CD4-positive, alpha-beta T cell (primary cell): ENCODE measurements at regions not wholly inside any gene's neighbourhood (a gene's known extent, or its start where the extent isn't known, plus 50 kb on each side); places are given as distances from the start of the nearest gene placed in this dataset.
"Not testable (repeated sequence)": the region's sequence is repeated elsewhere in the genome, so short reads cannot be mapped to it uniquely, and the experiment has no call there.

Source experiments
- ATAC-seq: fragments of 200-7000 bp; cut with Tn5 transposase; one replicate; pipeline ENCODE4 v1.10.0; 2022; ENCODE audit warnings: mild to moderate bottlenecking; ENCODE audit not compliant: poor library complexity
- CTCF ChIA-PET: fragments of 350-600 bp; sonication (Branson Sonifier 250); formaldehyde crosslinking; loops from one replicate; lab custom pipeline; 2021; ENCODE audit warnings: antibody characterized with exemption, inconsistent platforms; lab: Charles Lee
- POLR2A ChIA-PET: fragments of 350-600 bp; sonication (Branson Sonifier 250); formaldehyde crosslinking; loops from one replicate; lab custom pipeline; 2021; ENCODE audit warnings: antibody characterized with exemption, inconsistent platforms; lab: Charles Lee
- DNase-seq, 14 experiments: peaks; one replicate each; pipeline ENCODE4 v3.0.0-alpha.2; 2013 to 2020; ENCODE audit warnings: mixed read lengths in 2 of 14
- H3K27ac ChIP-seq, 2 donors: one replicate each; pipeline versions ENCODE4 v1.5.1 to v1.7.0; 2013; ENCODE audit warnings: low read length in 2 of 2, low read depth in 1 of 2, mild to moderate bottlenecking in 1 of 2
- H3K27me3 ChIP-seq, 2 experiments: 1 replicate in 1 of 2; 2 replicates in 1 of 2; pipeline versions ENCODE4 v1.6.1 to v1.7.0; 2013; ENCODE audit warnings: low read length in 2 of 2, control low read depth in 1 of 2, mild to moderate bottlenecking in 1 of 2, moderate library complexity in 1 of 2; ENCODE audit not compliant: insufficient read depth in 2 of 2, control insufficient read depth in 1 of 2
- H3K36me3 ChIP-seq: one replicate; pipeline ENCODE4 v1.6.1; 2013; ENCODE audit warnings: low read length, control low read depth; ENCODE audit not compliant: insufficient read depth
- H3K4me1 ChIP-seq: one replicate; pipeline ENCODE4 v1.6.1; 2013; ENCODE audit warnings: low read length, control low read depth; ENCODE audit not compliant: insufficient read depth
- H3K4me3 ChIP-seq: one replicate; pipeline ENCODE4 v1.5.1; 2013; ENCODE audit warnings: mild to moderate bottlenecking, low read length, moderate library complexity
- H3K9me3 ChIP-seq, 2 experiments: 1 replicate in 1 of 2; 2 replicates in 1 of 2; pipeline versions ENCODE4 v1.6.1 to v1.7.0; 2013; ENCODE audit warnings: low read length in 2 of 2, mild to moderate bottlenecking in 2 of 2, control low read depth in 1 of 2, moderate library complexity in 1 of 2; ENCODE audit not compliant: control insufficient read depth in 1 of 2, insufficient read depth in 1 of 2
- H3K27ac Mint-ChIP-seq: one replicate; pipeline ENCODE4 v1.8.0; 2020; ENCODE audit warnings: mixed read lengths
- H3K27me3 Mint-ChIP-seq: one replicate; pipeline ENCODE4 v1.8.0; 2021; ENCODE audit warnings: mixed read lengths
- H3K36me3 Mint-ChIP-seq: one replicate; pipeline ENCODE4 v1.8.0; 2021; ENCODE audit warnings: low read depth, mixed read lengths
- H3K4me1 Mint-ChIP-seq: one replicate; pipeline ENCODE4 v1.8.0; 2021; ENCODE audit warnings: low read depth, mixed read lengths
- H3K4me3 Mint-ChIP-seq: one replicate; pipeline ENCODE4 v1.8.0; 2020; ENCODE audit warnings: mild to moderate bottlenecking, mixed read lengths
- H3K9me3 Mint-ChIP-seq: one replicate; pipeline ENCODE4 v1.8.0; 2020; ENCODE audit warnings: mixed read lengths
- intact Hi-C, 2 experiments: fragments of 100-400 bp; cut with DNase I in 1 of 2; cut with micrococcal nuclease in 1 of 2; formaldehyde crosslinking; loops; one replicate each; pipeline versions ENCODE4 v1.15.1 to v1.9.0; 2023 to 2025; cut with DNase I, micrococcal nuclease
- TF ChIP-seq, protein P1 (sequence below): fragments of 200-600 bp; IDR thresholded peaks from one replicate; pipeline ENCODE4 v1.8.0; 2022; ENCODE audit warnings: antibody characterized with exemption, mild to moderate bottlenecking

DNA sequence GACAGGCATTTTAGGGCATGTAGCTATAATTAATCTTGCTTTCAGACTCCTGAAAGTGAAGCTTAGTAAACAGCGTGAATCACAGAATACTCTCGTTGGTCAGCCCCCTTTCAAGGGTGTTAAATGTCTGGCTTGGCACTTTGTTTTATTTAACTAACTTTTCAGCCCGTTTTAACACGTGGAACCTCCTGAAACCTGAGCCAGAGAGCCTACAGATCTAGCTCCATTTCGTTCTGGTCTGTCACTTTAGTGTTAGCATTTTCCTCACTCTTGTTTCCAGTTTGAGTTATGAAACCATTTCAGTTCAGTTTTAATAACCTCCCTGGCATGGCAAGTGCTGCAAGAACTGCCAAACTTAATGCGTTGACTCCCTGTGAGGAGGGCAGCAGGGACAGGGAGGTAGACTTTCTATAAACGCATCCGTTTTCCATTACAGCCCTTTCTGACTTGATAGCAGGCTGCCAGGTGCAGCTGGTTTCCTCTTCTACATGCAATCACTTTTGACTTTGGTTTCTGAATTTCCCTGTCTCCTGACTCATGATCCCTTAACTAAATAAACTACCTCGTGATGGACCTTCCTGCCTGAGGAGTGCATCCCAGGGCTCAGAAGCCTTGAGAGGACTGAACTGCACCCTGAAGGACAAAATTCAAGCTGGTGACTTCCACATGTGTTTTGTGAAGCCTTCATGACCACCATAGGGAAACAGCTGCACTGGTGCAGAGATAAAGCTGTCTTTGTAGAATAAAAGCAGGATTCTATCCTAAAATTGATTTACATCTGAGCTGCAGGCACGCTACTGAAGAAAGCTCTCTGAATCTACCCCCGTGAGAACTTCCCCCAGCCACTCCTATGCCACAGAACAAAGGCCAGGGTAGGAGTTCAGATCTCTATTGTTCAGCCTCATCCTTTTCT, 192.6 kb downstream of the DLEU7 start:
- no peak overlapping the region for H3K27ac ChIP-seq
- no peaks in the 10 kb centered on the region for H3K36me3 Mint-ChIP-seq
- H3K36me3 ChIP-seq, result no peaks in the 10 kb centered on the region
- H3K27me3 Mint-ChIP-seq, result no peaks in the 10 kb centered on the region
- H3K27ac Mint-ChIP-seq, result no peak overlapping the region
- no peaks in the 10 kb centered on the region for H3K4me1 ChIP-seq
- no peaks in the 10 kb centered on the region for H3K9me3 Mint-ChIP-seq
- no peak overlapping the region for H3K4me3 ChIP-seq
- no peaks in the 10 kb centered on the region for H3K27me3 ChIP-seq
- intact Hi-C loops, result no loop called here
- POLR2A ChIA-PET, result no interaction called here
- DNase-seq, result no peak
- no peaks in the 10 kb centered on the region for H3K9me3 ChIP-seq
- CTCF ChIA-PET, result no interaction called here
- H3K4me1 Mint-ChIP-seq, result peaks cover 7% of the 10 kb centered on the region
- TF ChIP-seq, protein P1, sequence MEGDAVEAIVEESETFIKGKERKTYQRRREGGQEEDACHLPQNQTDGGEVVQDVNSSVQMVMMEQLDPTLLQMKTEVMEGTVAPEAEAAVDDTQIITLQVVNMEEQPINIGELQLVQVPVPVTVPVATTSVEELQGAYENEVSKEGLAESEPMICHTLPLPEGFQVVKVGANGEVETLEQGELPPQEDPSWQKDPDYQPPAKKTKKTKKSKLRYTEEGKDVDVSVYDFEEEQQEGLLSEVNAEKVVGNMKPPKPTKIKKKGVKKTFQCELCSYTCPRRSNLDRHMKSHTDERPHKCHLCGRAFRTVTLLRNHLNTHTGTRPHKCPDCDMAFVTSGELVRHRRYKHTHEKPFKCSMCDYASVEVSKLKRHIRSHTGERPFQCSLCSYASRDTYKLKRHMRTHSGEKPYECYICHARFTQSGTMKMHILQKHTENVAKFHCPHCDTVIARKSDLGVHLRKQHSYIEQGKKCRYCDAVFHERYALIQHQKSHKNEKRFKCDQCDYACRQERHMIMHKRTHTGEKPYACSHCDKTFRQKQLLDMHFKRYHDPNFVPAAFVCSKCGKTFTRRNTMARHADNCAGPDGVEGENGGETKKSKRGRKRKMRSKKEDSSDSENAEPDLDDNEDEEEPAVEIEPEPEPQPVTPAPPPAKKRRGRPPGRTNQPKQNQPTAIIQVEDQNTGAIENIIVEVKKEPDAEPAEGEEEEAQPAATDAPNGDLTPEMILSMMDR, result no peak
- no peak for ATAC-seq
- H3K4me3 Mint-ChIP-seq, result no peak overlapping the region

DNA sequence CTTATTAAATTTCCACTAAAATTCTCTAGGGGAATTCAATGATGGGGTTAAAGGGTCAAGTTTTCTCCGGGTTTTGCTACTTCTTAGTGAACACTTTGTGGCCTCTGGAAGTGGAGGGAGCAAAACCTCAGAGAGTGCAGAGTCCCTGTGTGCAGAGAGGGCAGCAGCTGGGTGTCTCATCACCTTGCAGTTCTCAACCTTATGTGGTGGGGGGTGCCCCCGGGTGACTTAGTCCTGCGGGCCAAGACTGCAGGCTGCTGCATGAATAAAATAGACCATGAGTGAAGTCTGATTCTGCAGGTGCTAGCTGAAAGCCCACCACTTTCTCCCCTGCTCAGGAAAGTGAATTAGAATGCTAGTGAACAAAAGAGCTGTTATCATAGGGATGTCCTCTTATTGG, 191.6 kb downstream of the DLEU7 start:
- no peak overlapping the region for H3K27ac ChIP-seq
- Mint-ChIP-seq H3K9me3 (no peaks in the 10 kb centered on the region), H3K4me3 (no peak overlapping the region), H3K27me3 (no peaks in the 10 kb centered on the region), H3K4me1 (peaks cover 7% of the 10 kb centered on the region), H3K27ac (no peak overlapping the region), H3K36me3 (no peaks in the 10 kb centered on the region)
- intact Hi-C loops, result no loop called here
- ChIA-PET POLR2A (no interaction called here), CTCF (no interaction called here)
- DNase-seq (no peak), ATAC-seq (no peak)
- no peak overlapping the region for H3K4me3 ChIP-seq
- H3K4me1 ChIP-seq, result no peaks in the 10 kb centered on the region
- TF ChIP-seq, protein P1, result no peak
- no peaks in the 10 kb centered on the region for H3K27me3 ChIP-seq
- no peaks in the 10 kb centered on the region for H3K9me3 ChIP-seq
- no peaks in the 10 kb centered on the region for H3K36me3 ChIP-seq

DNA sequence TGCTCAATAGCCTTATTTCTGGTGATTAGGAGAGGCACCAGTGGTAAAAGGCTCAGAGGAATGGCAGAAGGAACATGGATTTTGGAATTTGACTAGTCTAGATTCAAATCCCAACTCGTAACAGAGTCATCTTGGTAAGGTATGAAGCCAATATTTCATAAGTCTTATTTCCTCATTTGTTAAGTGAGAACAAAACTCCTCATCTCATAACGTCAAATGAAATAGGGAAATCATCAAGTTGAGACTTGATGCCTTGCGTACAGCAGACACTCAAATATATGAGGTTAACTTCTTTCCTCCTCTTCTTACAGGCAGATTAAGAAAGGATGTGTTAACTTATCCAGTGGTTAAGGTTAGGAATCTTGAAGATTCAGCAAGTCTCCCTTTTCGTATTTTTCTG, 189.2 kb downstream of the DLEU7 start:
- intact Hi-C loops, result no loop called here
- Mint-ChIP-seq H3K9me3 (no peaks in the 10 kb centered on the region), H3K4me3 (no peak overlapping the region), H3K4me1 (peaks cover 7% of the 10 kb centered on the region), H3K36me3 (no peaks in the 10 kb centered on the region), H3K27me3 (no peaks in the 10 kb centered on the region), H3K27ac (no peak overlapping the region)
- Histone ChIP-seq H3K4me3 (no peak overlapping the region), H3K27me3 (no peaks in the 10 kb centered on the region), H3K4me1 (no peaks in the 10 kb centered on the region), H3K27ac (no peak overlapping the region), H3K36me3 (no peaks in the 10 kb centered on the region), H3K9me3 (no peaks in the 10 kb centered on the region)
- ChIA-PET CTCF (no interaction called here), POLR2A (no interaction called here)
- ATAC-seq (no peak), DNase-seq (no peak)
- TF ChIP-seq, protein P1, result no peak

DNA sequence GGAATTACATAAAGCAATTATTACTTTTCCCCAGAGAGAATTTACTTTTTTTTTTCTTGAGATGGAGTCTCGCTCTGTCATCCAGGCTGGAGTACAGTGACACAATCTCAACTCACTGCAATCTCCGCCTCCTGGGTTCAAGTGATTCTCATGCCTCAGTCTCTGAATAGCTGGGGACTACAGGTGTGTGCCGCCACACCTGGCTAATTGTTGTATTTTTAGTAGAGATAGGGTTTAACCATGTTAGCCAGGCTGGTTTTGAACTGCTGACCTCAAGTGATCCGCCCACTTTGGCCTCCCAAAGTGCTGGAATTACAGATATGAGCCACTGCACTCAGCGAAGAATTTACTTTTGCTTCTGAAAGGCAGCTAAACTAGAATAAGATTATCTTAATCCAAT, 181.6 kb downstream of the DLEU7 start:
- ATAC-seq, H3K27me3 Mint-ChIP-seq, CTCF ChIA-PET, H3K4me1 Mint-ChIP-seq, H3K27ac Mint-ChIP-seq, DNase-seq, H3K36me3 Mint-ChIP-seq, H3K27me3 ChIP-seq, H3K27ac ChIP-seq, H3K36me3 ChIP-seq, H3K9me3 ChIP-seq, H3K4me1 ChIP-seq, intact Hi-C loops, H3K4me3 ChIP-seq, POLR2A ChIA-PET, H3K4me3 Mint-ChIP-seq, H3K9me3 Mint-ChIP-seq: not testable (repeated sequence)
